Liver (tissue), 8 donors: ENCODE measurements at regions not wholly inside any gene's neighbourhood (a gene's known extent, or its start where the extent isn't known, plus 50 kb on each side); places are given as distances from the start of the nearest gene placed in this dataset.

Source experiments
- DNase-seq: peaks from one replicate; pipeline ENCODE4 v3.0.0-alpha.2; 2017; ENCODE audit warnings: low spot score
- H3K27ac ChIP-seq, 2 donors: one replicate each; pipeline ENCODE4 v1.7.0; 2013; ENCODE audit warnings: inconsistent platforms in 2 of 2, low read length in 2 of 2, control low read depth in 1 of 2, low read depth in 1 of 2, mild to moderate bottlenecking in 1 of 2
- H3K27me3 ChIP-seq, 4 donors: one replicate each; pipeline versions ENCODE4 v1.6.1 to v1.7.0; 2013; ENCODE audit warnings: low read length in 3 of 4, inconsistent platforms in 1 of 4, mild to moderate bottlenecking in 1 of 4, moderate library complexity in 1 of 4; ENCODE audit not compliant: control insufficient read depth in 4 of 4, insufficient read depth in 4 of 4
- H3K36me3 ChIP-seq, 4 donors: one replicate each; pipeline versions ENCODE4 v1.6.1 to v1.7.0; 2013; ENCODE audit warnings: low read length in 3 of 4, mild to moderate bottlenecking in 3 of 4, low read depth in 1 of 4, moderate library complexity in 1 of 4; ENCODE audit not compliant: control insufficient read depth in 4 of 4, insufficient read depth in 3 of 4
- H3K4me1 ChIP-seq, 4 donors: one replicate each; pipeline versions ENCODE4 v1.6.1 to v1.7.0; 2013; ENCODE audit warnings: low read length in 3 of 4, mild to moderate bottlenecking in 3 of 4, moderate library complexity in 1 of 4; ENCODE audit not compliant: control insufficient read depth in 4 of 4, insufficient read depth in 4 of 4
- H3K4me3 ChIP-seq, 3 donors: one replicate each; pipeline versions ENCODE4 v1.6.1 to v1.7.0; 2013; ENCODE audit warnings: low read length in 3 of 3, control low read depth in 1 of 3, low read depth in 1 of 3, mild to moderate bottlenecking in 1 of 3
- H3K9ac ChIP-seq, 2 donors: one replicate each; pipeline ENCODE4 v1.7.0; 2013; ENCODE audit warnings: low read length in 2 of 2, mild to moderate bottlenecking in 2 of 2, moderate library complexity in 2 of 2, control low read depth in 1 of 2, low read depth in 1 of 2
- H3K9me3 ChIP-seq, 4 donors: one replicate each; pipeline versions ENCODE4 v1.6.1 to v1.7.0; 2013; ENCODE audit warnings: low read length in 3 of 4; ENCODE audit not compliant: control insufficient read depth in 4 of 4
- EGR1 ChIP-seq, 2 donors: IDR thresholded peaks; 2 replicates each; pipeline ENCODE4 v1.6.1; 2016 to 2018; ENCODE audit warnings: antibody characterized with exemption in 2 of 2, low read depth in 2 of 2
- FOXA1 ChIP-seq: IDR thresholded peaks from 2 replicates; pipeline ENCODE4 v1.6.1; 2016; ENCODE audit warnings: antibody characterized with exemption
- FOXA2 ChIP-seq: IDR thresholded peaks from 2 replicates; pipeline ENCODE4 v1.6.1; 2016; ENCODE audit warnings: antibody characterized with exemption
- GABPA ChIP-seq, 2 donors: IDR thresholded peaks in 1 of 2; conservative IDR thresholded peaks in 1 of 2; 2 replicates each; pipeline ENCODE4 v1.6.1; 2016; ENCODE audit warnings: antibody characterized with exemption in 2 of 2, mild to moderate bottlenecking in 1 of 2, moderate library complexity in 1 of 2
- HNF4A ChIP-seq, 2 donors: conservative IDR thresholded peaks; 2 replicates each; pipeline ENCODE4 v1.6.1; 2016; ENCODE audit warnings: antibody characterized with exemption in 2 of 2, mild to moderate bottlenecking in 2 of 2
- HNF4G ChIP-seq: IDR thresholded peaks from 2 replicates; pipeline ENCODE4 v1.6.1; 2016; ENCODE audit warnings: antibody characterized with exemption
- NR2F2 ChIP-seq: IDR thresholded peaks from 2 replicates; pipeline ENCODE4 v1.6.1; 2016; ENCODE audit warnings: antibody characterized with exemption
- RAD21 ChIP-seq, 2 donors: IDR thresholded peaks; 2 replicates each; pipeline ENCODE4 v1.6.1; 2016; ENCODE audit warnings: antibody characterized with exemption in 2 of 2, mild to moderate bottlenecking in 2 of 2
- RXRA ChIP-seq, 2 donors: IDR thresholded peaks; 2 replicates each; pipeline ENCODE4 v1.6.1; 2017 to 2018; ENCODE audit warnings: antibody characterized with exemption in 2 of 2, mild to moderate bottlenecking in 1 of 2
- SP1 ChIP-seq: IDR thresholded peaks from 2 replicates; pipeline ENCODE4 v1.6.1; 2018; ENCODE audit warnings: antibody characterized with exemption, mild to moderate bottlenecking
- TAF1 ChIP-seq: conservative IDR thresholded peaks from 2 replicates; pipeline ENCODE4 v1.6.1; 2016; ENCODE audit warnings: antibody characterized with exemption, mild to moderate bottlenecking
- YY1 ChIP-seq: IDR thresholded peaks from 2 replicates; pipeline ENCODE4 v1.6.1; 2016; ENCODE audit warnings: antibody characterized with exemption, mild to moderate bottlenecking
- WGBS: extraction: QIAGEN DNeasy Blood & Tissue Kit; methylation state at CpG from one replicate; pipeline ENCODE4 v1.1.7; 2013; 5-methylcytosine and 5-hydroxymethylcytosine counted together
- TF ChIP-seq, protein P1 (sequence below): IDR thresholded peaks from 2 replicates; pipeline ENCODE4 v1.6.1; 2016; ENCODE audit warnings: antibody characterized with exemption, mild to moderate bottlenecking
- TF ChIP-seq, protein P2 (sequence below): IDR thresholded peaks from 2 replicates; pipeline ENCODE4 v1.6.1; 2016; ENCODE audit warnings: antibody characterized with exemption
- TF ChIP-seq, protein P3 (sequence below): IDR thresholded peaks from 2 replicates; pipeline ENCODE4 v1.6.1; 2016; ENCODE audit warnings: antibody characterized with exemption
- TF ChIP-seq, protein P4 (sequence below): IDR thresholded peaks from 2 replicates; pipeline ENCODE4 v1.6.1; 2016; ENCODE audit warnings: antibody characterized with exemption
- TF ChIP-seq, protein P5 (sequence below): fragments of 150-350 bp; IDR thresholded peaks from 2 replicates; pipeline ENCODE4 v1.5.1; 2017; ENCODE audit warnings: improper control_type of control experiment, low read depth, low read length; ENCODE audit not compliant: missing input control
- donor health status: healthy.
- donor health status: healthy.
- donor health status: healthy.
- donor health status: healthy.
- donor health status: healthy.

DNA sequence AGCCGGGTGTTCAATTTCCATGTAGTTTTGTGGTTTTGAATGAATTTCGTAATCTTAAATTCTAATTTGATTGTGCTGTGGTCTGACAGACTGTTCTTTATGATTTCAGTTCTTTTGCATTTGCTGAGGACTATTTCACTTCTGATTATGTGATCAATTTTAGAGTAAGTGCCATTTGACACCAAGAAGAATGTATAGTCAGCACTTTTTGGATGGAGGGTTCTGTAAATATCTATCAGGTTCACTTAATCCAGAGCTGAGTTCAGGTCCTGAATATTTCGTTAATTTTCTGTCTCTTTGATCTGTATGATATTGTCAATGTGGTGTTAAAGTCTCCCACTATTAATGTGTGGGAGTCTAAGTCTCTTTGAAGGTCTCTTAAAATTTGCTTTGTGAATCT is 944.9 kb downstream of the TLE4 start:
- Histone ChIP-seq H3K9me3 (no peaks in the 10 kb centered on the region), H3K27me3 (no peaks in the 10 kb centered on the region), H3K27ac (no peak overlapping the region), H3K9ac (no peak overlapping the region), H3K36me3 (no peaks in the 10 kb centered on the region), H3K4me1 (no peaks in the 10 kb centered on the region), H3K4me3 (no peak overlapping the region)
- no peak for DNase-seq
- TF ChIP-seq, protein P1, sequence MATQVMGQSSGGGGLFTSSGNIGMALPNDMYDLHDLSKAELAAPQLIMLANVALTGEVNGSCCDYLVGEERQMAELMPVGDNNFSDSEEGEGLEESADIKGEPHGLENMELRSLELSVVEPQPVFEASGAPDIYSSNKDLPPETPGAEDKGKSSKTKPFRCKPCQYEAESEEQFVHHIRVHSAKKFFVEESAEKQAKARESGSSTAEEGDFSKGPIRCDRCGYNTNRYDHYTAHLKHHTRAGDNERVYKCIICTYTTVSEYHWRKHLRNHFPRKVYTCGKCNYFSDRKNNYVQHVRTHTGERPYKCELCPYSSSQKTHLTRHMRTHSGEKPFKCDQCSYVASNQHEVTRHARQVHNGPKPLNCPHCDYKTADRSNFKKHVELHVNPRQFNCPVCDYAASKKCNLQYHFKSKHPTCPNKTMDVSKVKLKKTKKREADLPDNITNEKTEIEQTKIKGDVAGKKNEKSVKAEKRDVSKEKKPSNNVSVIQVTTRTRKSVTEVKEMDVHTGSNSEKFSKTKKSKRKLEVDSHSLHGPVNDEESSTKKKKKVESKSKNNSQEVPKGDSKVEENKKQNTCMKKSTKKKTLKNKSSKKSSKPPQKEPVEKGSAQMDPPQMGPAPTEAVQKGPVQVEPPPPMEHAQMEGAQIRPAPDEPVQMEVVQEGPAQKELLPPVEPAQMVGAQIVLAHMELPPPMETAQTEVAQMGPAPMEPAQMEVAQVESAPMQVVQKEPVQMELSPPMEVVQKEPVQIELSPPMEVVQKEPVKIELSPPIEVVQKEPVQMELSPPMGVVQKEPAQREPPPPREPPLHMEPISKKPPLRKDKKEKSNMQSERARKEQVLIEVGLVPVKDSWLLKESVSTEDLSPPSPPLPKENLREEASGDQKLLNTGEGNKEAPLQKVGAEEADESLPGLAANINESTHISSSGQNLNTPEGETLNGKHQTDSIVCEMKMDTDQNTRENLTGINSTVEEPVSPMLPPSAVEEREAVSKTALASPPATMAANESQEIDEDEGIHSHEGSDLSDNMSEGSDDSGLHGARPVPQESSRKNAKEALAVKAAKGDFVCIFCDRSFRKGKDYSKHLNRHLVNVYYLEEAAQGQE = no peak
- TF ChIP-seq HNF4G = no peak
- no peak for TF ChIP-seq RAD21 (IDR thresholded peaks at IDR 0.05)
- TF ChIP-seq, protein P2, sequence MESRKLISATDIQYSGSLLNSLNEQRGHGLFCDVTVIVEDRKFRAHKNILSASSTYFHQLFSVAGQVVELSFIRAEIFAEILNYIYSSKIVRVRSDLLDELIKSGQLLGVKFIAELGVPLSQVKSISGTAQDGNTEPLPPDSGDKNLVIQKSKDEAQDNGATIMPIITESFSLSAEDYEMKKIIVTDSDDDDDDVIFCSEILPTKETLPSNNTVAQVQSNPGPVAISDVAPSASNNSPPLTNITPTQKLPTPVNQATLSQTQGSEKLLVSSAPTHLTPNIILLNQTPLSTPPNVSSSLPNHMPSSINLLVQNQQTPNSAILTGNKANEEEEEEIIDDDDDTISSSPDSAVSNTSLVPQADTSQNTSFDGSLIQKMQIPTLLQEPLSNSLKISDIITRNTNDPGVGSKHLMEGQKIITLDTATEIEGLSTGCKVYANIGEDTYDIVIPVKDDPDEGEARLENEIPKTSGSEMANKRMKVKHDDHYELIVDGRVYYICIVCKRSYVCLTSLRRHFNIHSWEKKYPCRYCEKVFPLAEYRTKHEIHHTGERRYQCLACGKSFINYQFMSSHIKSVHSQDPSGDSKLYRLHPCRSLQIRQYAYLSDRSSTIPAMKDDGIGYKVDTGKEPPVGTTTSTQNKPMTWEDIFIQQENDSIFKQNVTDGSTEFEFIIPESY = no peak
- TF ChIP-seq RXRA (IDR thresholded peaks at IDR 0.05) = no peak
- TF ChIP-seq, protein P3, sequence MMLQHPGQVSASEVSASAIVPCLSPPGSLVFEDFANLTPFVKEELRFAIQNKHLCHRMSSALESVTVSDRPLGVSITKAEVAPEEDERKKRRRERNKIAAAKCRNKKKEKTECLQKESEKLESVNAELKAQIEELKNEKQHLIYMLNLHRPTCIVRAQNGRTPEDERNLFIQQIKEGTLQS = no peak
- no peak for TF ChIP-seq HNF4A (conservative IDR thresholded peaks at IDR 0.05)
- no peak for TF ChIP-seq EGR1 (IDR thresholded peaks at IDR 0.05; ENCODE audit: low read depth in 2 of 2)
- TF ChIP-seq FOXA1 = no peak
- no peak for TF ChIP-seq GABPA (IDR thresholded peaks at IDR 0.05 in 1 of 2, conservative IDR thresholded peaks at IDR 0.05 in 1 of 2)
- no peak for TF ChIP-seq NR2F2
- no peak for TF ChIP-seq YY1
- no peak for TF ChIP-seq TAF1
- WGBS = 73% methylated on average over 3 of the region's 3 CpGs

DNA sequence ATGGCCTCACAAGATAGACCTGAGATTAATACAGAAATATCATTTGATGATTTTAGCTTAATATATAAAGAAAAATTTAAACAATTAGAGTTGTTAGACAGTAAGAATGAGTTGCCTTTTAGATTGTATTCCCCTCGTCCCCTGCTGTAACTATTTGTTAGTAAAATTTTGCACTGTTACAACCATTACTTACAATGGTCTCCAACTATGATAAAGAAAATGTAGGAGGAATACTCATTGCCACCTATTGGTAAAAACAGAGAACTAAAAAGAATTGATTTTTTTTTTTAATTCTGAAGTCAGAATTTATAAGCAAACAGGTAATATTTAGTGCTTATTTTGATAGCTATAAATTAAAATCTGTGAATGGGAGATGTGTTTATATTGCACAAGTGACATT is 937.6 kb downstream of the TLE4 start:
- H3K36me3 ChIP-seq = no peaks in the 10 kb centered on the region
- no peak overlapping the region for H3K27ac ChIP-seq
- WGBS = 55% methylated on average over 1 of the region's 1 CpG
- no peaks in the 10 kb centered on the region for H3K4me1 ChIP-seq
- H3K27me3 ChIP-seq = no peaks in the 10 kb centered on the region
- H3K9me3 ChIP-seq = no peaks in the 10 kb centered on the region
- no peak overlapping the region for H3K9ac ChIP-seq
- no peak for DNase-seq
- H3K4me3 ChIP-seq = no peak overlapping the region
- TF ChIP-seq TAF1 = no peak

DNA sequence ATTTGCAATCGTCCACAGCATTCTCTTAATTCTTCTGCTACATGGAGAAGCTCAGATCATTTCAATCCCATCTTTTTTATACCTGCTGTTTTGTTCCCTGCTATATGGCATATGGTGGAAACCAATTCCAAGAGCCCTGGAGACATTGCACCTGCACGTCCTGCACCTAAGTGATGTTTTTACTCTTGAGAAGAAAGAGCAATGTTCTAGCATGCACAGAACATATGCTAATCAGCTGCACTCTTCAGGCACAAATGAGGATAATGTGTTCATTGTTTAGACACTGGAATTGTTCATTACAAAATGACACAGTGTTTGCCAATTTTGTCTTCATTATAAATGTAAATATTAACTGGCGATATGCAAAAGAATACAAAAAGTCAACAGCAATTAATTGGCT is 935.8 kb downstream of the TLE4 start:
- no peak overlapping the region for H3K4me3 ChIP-seq
- DNase-seq = no peak
- no peak overlapping the region for H3K9ac ChIP-seq
- WGBS = 75% methylated on average over 3 of the region's 3 CpGs
- H3K9me3 ChIP-seq = no peaks in the 10 kb centered on the region
- H3K4me1 ChIP-seq = no peaks in the 10 kb centered on the region
- no peaks in the 10 kb centered on the region for H3K36me3 ChIP-seq
- no peak overlapping the region for H3K27ac ChIP-seq
- H3K27me3 ChIP-seq = no peaks in the 10 kb centered on the region
- TF ChIP-seq, protein P4, sequence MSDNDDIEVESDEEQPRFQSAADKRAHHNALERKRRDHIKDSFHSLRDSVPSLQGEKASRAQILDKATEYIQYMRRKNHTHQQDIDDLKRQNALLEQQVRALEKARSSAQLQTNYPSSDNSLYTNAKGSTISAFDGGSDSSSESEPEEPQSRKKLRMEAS = no peak
- TF ChIP-seq EGR1 (IDR thresholded peaks at IDR 0.05; ENCODE audit: low read depth in 2 of 2) (no peak), RAD21 (IDR thresholded peaks at IDR 0.05) (no peak), SP1 (no peak), YY1 (no peak), NR2F2 (no peak), TAF1 (no peak), FOXA2 (no peak)
- TF ChIP-seq, protein P3 = no peak
- TF ChIP-seq, protein P1 = no peak
- TF ChIP-seq, protein P5, sequence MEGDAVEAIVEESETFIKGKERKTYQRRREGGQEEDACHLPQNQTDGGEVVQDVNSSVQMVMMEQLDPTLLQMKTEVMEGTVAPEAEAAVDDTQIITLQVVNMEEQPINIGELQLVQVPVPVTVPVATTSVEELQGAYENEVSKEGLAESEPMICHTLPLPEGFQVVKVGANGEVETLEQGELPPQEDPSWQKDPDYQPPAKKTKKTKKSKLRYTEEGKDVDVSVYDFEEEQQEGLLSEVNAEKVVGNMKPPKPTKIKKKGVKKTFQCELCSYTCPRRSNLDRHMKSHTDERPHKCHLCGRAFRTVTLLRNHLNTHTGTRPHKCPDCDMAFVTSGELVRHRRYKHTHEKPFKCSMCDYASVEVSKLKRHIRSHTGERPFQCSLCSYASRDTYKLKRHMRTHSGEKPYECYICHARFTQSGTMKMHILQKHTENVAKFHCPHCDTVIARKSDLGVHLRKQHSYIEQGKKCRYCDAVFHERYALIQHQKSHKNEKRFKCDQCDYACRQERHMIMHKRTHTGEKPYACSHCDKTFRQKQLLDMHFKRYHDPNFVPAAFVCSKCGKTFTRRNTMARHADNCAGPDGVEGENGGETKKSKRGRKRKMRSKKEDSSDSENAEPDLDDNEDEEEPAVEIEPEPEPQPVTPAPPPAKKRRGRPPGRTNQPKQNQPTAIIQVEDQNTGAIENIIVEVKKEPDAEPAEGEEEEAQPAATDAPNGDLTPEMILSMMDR = no peak
